A673 (cell line): ENCODE measurements at regions not wholly inside any gene's neighbourhood (a gene's known extent, or its start where the extent isn't known, plus 50 kb on each side); places are given as distances from the start of the nearest gene placed in this dataset.

Experiments used
- BruUV-seq: library from RNA; stranded (reverse); fragments of 400-500 nt; replicated peaks from 2 replicates; lab custom pipeline; 2021; lab: Mats Ljungman, UMichigan
- CTCF ChIA-PET: fragments of 300-600 bp; sonication (Branson Sonifier 250); formaldehyde crosslinking; loops from one replicate; lab custom pipeline; 2022; ENCODE audit warnings: antibody characterized with exemption; lab: Charles Lee
- POLR2A ChIA-PET: fragments of 300-600 bp; sonication (Branson Sonifier 250); formaldehyde crosslinking; loops from one replicate; lab custom pipeline; 2022; ENCODE audit warnings: antibody characterized with exemption; ENCODE audit not compliant: low non-redundant PET; lab: Charles Lee
- DNase-seq: peaks from one replicate; pipeline ENCODE4 v3.0.0-alpha.2; 2015; ENCODE audit warnings: low spot score
- H3K27ac ChIP-seq: fragments of 200-600 bp; sonication (generic); 2 replicates; pipeline ENCODE4 v1.5.1; 2016; ENCODE audit warnings: mixed run types, low read depth, mild to moderate bottlenecking, mixed read lengths, antibody characterized with exemption, low read length; ENCODE audit not compliant: poor library complexity, severe bottlenecking
- H3K27me3 ChIP-seq: fragments of 200-600 bp; sonication (generic); replicated peaks from 2 replicates; pipeline ENCODE4 v1.6.1; 2017; ENCODE audit warnings: mixed run types, low read depth, mild to moderate bottlenecking, mixed read lengths, antibody characterized with exemption, low read length; ENCODE audit not compliant: insufficient read depth, poor library complexity
- H3K36me3 ChIP-seq: fragments of 200-600 bp; sonication (generic); 2 replicates; pipeline ENCODE4 v1.6.1; 2016; ENCODE audit warnings: mixed run types, mild to moderate bottlenecking, mixed read lengths, antibody characterized with exemption, low read length; ENCODE audit not compliant: insufficient read depth, poor library complexity, severe bottlenecking
- H3K4me1 ChIP-seq: fragments of 200-600 bp; sonication (generic); 2 replicates; pipeline ENCODE4 v1.6.1; 2017; ENCODE audit warnings: mixed run types, mild to moderate bottlenecking, mixed read lengths, antibody characterized with exemption, low read length; ENCODE audit not compliant: insufficient read depth, poor library complexity, severe bottlenecking
- H3K4me3 ChIP-seq: fragments of 200-600 bp; sonication (generic); 2 replicates; pipeline ENCODE4 v1.5.1; 2016; ENCODE audit warnings: low read depth, mixed run types, mild to moderate bottlenecking, mixed read lengths, low read length; ENCODE audit not compliant: poor library complexity, severe bottlenecking
- H3K9me3 ChIP-seq: fragments of 200-600 bp; sonication (generic); 2 replicates; pipeline ENCODE4 v1.6.1; 2016; ENCODE audit warnings: mixed run types, low read depth, mild to moderate bottlenecking, mixed read lengths, antibody characterized with exemption, low read length; ENCODE audit not compliant: poor library complexity, severe bottlenecking
- EZH2 ChIP-seq: fragments of 200-600 bp; sonication (generic); IDR thresholded peaks from 2 replicates; pipeline ENCODE4 v1.6.1; 2017; ENCODE audit warnings: borderline replicate concordance, low read depth, mild to moderate bottlenecking, mixed read lengths, antibody characterized with exemption, low read length; ENCODE audit not compliant: poor library complexity, severe bottlenecking
- intact Hi-C: fragments of 100-400 bp; cut with micrococcal nuclease; formaldehyde crosslinking; loops from one replicate; pipeline ENCODE4 v1.10.0; 2022; ENCODE audit not compliant: unreplicated experiment
- TF ChIP-seq, protein P1 (sequence below): fragments of 300-800, 200-600 bp; sonication (generic); conservative IDR thresholded peaks from 2 replicates; pipeline ENCODE4 v1.5.1; 2017; ENCODE audit warnings: low read depth, mild to moderate bottlenecking, antibody characterized with exemption, low read length, moderate library complexity, mixed read lengths

DNA sequence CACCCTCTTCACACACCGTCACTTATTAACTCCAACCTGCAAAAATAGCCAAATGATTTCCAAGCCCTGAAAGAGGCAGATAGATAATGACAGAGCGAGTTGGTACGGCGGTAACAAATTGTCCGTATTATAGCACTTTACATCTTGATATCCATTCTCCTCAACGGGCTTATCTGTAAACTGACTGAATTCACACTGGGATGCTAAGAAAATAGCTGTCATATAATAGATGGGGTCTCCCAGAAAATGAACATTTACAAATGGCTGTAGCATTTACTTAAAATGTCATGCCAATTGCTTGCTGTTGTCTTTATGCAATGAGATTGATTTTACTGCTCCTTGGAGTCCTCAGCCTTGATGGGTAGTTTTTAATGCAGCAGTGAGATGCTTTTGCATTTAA, 225.8 kb upstream of the SDK2 start:
- TF ChIP-seq, protein P1, sequence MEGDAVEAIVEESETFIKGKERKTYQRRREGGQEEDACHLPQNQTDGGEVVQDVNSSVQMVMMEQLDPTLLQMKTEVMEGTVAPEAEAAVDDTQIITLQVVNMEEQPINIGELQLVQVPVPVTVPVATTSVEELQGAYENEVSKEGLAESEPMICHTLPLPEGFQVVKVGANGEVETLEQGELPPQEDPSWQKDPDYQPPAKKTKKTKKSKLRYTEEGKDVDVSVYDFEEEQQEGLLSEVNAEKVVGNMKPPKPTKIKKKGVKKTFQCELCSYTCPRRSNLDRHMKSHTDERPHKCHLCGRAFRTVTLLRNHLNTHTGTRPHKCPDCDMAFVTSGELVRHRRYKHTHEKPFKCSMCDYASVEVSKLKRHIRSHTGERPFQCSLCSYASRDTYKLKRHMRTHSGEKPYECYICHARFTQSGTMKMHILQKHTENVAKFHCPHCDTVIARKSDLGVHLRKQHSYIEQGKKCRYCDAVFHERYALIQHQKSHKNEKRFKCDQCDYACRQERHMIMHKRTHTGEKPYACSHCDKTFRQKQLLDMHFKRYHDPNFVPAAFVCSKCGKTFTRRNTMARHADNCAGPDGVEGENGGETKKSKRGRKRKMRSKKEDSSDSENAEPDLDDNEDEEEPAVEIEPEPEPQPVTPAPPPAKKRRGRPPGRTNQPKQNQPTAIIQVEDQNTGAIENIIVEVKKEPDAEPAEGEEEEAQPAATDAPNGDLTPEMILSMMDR: no peak
- no peak for TF ChIP-seq EZH2
- Histone ChIP-seq H3K4me1 (no peaks in the 10 kb centered on the region), H3K27ac (no peak overlapping the region), H3K36me3 (no peaks in the 10 kb centered on the region), H3K4me3 (no peak overlapping the region), H3K27me3 (peaks cover 3% of the 10 kb centered on the region), H3K9me3 (no peaks in the 10 kb centered on the region)
- intact Hi-C loops: no loop called here
- CTCF ChIA-PET: no interaction called here
- POLR2A ChIA-PET: no interaction called here
- no peak for DNase-seq
- no TSS peak for BruUV-seq

DNA sequence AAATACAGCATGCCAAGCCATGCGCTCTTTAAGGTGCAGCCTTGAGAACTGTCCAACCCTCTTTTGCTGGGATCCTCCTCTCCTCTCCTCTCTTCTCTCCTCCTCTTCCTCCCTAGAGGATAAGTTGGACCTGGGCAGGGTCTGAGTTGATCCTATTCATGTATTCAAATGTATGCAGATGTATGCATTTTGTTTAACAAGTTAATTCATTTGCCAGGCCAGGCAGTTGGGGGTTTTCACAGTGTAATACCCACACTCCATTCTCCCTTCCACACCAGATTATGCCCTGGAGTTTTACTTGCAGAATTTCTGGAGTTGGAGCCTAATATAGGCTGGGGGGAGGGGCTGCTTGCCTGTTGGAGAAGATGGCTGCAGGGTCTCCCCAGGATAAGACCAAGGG, 226.2 kb upstream of the SDK2 start:
- Histone ChIP-seq H3K4me1 (no peaks in the 10 kb centered on the region), H3K4me3 (no peak overlapping the region), H3K27ac (no peak overlapping the region), H3K27me3 (peaks cover 3% of the 10 kb centered on the region), H3K9me3 (no peaks in the 10 kb centered on the region), H3K36me3 (no peaks in the 10 kb centered on the region)
- no TSS peak for BruUV-seq
- CTCF ChIA-PET: no interaction called here
- TF ChIP-seq, protein P1: no peak
- TF ChIP-seq EZH2: no peak
- no peak for DNase-seq
- POLR2A ChIA-PET: no interaction called here
- intact Hi-C loops: no loop called here

- CTCF ChIA-PET: no interaction called here
- no peak overlapping the region for H3K4me3 ChIP-seq
- POLR2A ChIA-PET: no interaction called here
Measured at GRCh38 chr17:73872816-73873215, 228.6 kb upstream of the SDK2 start.

More at GRCh38 chr17:73872816-73873215, 228.6 kb upstream of the SDK2 start:
- H3K9me3 ChIP-seq: no peaks in the 10 kb centered on the region
- BruUV-seq: no TSS peak
- DNase-seq: no peak
- H3K27ac ChIP-seq: no peak overlapping the region
- no peaks in the 10 kb centered on the region for H3K36me3 ChIP-seq
- TF ChIP-seq, protein P1: no peak
- TF ChIP-seq EZH2: no peak
- H3K27me3 ChIP-seq: peaks cover 3% of the 10 kb centered on the region
- H3K4me1 ChIP-seq: no peaks in the 10 kb centered on the region
- intact Hi-C loops: no loop called here
